ENCODE measurements at regions not wholly inside any gene's neighbourhood (a gene's known extent, or its start where the extent isn't known, plus 50 kb on each side); places are given as distances from the start of the nearest gene placed in this dataset.

DNA sequence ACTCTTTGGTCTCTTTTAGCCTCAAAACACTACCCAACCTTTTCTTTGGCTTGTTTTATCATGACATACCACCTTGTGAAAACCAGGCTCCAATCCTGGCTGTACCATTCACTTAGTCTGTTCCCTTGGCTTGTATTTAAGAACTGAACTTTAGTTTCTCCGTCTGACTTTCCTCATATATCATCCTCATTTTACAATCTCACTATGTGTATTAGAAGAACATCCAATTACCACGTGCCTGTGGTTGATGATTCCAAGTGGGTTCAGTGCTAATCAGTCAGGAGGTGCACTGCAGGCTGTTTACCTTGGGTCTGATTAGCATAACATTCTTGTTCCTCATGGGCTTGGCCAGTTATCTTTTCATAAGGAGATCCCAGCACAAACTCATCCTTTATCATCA is 144.8 kb upstream of the KLF14 start:
- TF ChIP-seq, protein P1, sequence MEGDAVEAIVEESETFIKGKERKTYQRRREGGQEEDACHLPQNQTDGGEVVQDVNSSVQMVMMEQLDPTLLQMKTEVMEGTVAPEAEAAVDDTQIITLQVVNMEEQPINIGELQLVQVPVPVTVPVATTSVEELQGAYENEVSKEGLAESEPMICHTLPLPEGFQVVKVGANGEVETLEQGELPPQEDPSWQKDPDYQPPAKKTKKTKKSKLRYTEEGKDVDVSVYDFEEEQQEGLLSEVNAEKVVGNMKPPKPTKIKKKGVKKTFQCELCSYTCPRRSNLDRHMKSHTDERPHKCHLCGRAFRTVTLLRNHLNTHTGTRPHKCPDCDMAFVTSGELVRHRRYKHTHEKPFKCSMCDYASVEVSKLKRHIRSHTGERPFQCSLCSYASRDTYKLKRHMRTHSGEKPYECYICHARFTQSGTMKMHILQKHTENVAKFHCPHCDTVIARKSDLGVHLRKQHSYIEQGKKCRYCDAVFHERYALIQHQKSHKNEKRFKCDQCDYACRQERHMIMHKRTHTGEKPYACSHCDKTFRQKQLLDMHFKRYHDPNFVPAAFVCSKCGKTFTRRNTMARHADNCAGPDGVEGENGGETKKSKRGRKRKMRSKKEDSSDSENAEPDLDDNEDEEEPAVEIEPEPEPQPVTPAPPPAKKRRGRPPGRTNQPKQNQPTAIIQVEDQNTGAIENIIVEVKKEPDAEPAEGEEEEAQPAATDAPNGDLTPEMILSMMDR (conservative IDR thresholded peaks at IDR 0.05 in 1 of 2, IDR thresholded peaks at IDR 0.05 in 1 of 2; ENCODE audit: extremely low read depth in 1 of 2, insufficient read depth in 1 of 2, low read depth in 1 of 2, low read length in 2 of 2) = no peak
- TF ChIP-seq EZH2 (IDR thresholded peaks at IDR 0.05; ENCODE audit: borderline replicate concordance, low read length) = no peak

Data from mammary epithelial cell (primary cell).